Stimulated activated CD8-positive, alpha-beta memory T cell treated with anti-CD3 and anti-CD28 coated beads, Interleukin-4, amount 100 ng/mL, for 1 hour (primary cell): ENCODE measurements at regions not wholly inside any gene's neighbourhood (a gene's known extent, or its start where the extent isn't known, plus 50 kb on each side); places are given as distances from the start of the nearest gene placed in this dataset.
"Not testable (repeated sequence)": the region's sequence is repeated elsewhere in the genome, so short reads cannot be mapped to it uniquely, and the experiment has no call there.

Experiments
- DNase-seq, 2 donors: peaks; one replicate each; pipeline ENCODE4 v3.0.0-alpha.2; 2020; ENCODE audit warnings: low read depth in 2 of 2, low spot score in 1 of 2

DNA sequence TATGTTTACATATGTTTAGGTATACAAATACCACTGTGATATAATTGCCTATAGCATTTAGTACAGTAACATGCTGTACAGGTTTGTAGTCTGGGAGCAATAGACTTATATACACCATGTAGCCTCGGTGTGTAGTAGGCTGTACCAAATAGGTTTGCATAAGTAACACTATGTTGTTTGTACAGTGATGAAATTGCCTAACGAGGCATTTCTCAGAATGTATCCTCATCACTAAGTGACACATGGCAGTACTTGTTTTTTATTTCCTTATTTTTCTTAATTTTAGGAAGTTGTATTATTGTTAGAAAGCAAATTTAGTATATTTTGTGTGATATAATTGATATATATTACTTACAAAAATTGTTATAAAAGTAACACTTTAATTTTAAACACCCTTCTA, 840.9 kb downstream of the LTN1 start:
- no peak for DNase-seq

DNA sequence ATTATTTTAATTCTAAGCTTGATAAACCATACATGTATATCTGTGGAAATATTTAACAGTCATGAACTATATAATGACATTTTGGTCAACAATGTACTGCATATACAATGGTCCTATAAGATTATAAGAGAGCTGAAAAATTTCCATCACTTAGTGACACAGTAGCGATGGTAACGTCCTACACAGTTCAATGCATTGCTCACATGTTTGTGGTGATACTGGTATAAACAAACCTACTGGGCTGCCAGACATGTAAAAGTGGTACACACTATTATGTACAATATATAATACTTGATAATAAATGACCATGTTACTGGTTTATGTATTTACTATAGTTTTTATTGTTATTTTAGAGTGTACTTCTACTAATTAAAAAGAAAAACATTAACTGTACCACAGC, 841.9 kb downstream of the LTN1 start:
- DNase-seq = no peak

DNA sequence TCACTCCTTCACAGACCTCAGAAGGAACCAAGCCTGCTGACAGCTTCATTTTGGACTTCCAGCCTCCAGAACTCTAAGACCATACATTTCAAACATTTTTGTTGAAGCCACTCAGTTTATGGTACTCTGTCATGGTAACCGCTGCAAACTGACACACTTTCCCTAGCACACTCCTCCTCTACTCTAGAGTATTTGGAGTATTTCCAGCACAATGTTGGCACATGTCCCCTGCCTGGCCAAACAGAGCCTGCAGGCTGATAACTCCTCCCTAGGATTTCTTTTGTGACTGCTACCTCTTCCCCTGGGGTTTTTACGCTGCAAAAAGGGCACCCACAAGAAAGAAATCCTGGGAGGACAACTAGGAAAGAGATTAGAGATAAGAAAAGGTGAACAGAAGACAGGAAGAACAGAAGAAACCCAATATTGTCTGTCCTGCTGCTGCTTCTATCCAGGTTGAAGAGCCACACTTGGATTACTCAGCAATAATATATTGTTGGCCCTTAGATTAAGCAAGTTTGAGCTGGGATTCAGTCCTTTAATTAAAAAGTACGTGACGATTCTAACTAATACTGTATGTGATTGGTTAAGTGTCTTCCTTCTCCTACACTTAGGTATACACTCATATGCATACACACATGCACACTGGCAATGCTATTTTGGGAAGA, 844.1 kb downstream of the LTN1 start:
- no peak for DNase-seq

DNA sequence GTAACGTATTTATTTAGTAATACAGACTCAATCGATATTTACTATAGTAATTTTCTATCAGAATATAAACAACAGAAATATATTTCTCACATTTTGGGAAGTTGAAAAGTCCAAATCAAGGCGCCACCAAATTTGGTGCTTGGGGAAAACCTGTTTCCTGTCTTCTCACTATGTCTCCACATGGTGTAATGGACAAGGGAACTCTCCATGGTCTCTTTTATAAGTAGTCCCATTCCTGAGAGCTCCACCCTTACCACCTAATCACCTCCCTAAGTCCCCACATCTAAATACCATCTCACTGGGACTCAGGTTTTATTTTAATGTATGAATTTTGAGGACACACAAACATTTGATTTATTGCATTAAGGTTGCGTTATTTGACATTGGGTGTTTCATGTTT, 848.0 kb downstream of the LTN1 start:
- no peak for DNase-seq

DNA sequence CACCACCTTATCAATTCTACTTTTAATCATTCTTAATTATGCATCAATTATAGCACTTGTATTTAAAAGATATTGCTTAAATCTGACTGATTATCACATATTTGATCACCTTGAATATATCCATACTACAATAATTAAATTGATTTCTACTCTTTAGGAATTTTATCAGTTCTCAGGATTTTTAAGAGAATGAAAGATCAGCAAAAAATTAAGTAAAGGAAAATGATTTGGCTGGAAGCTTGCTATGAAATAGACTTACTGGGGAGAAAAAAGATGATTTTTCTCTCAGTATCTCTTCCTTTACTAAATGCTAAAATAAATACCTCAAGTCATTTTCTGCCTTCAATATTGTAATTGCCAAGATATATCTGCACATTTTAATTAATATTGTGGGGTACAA, 848.6 kb downstream of the LTN1 start:
- no peak for DNase-seq

DNA sequence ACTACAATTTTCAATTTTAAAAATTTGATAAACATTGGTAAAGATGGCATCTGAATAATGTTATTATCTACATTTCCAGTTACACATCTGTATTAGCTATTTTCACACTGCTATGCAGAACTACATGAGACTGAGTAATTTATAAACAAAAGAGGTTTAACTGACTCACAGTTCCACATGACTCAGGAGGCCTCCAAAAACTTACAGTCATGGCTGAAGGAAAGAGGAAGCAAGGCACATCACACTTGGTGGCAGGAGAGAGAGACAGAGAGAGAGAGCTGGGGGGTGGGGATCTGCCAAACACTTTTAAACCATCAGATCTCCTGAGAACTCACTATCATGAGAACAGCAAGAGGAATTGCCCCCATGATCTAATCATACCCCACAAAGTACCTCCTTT, 850.0 kb downstream of the LTN1 start:
- DNase-seq = no peak

DNA sequence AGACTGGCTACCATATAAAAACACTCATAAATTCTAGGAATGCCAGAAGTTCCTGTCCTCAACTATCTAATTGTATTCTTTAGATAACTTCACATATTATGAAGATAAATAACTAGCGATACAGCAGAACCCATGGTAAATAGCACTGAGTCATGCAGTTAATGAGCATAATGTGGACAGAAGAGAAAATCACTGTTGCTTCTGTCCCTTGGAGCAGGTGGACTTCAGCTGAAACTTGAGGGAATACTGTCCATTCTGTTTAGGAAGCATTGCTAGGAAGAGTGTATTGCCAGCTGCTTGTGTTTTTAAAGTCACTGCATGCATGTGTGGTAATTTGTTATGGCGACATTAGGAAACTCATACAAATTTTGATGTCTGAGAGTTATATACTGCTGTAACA, 854.4 kb downstream of the LTN1 start:
- no peak for DNase-seq

DNA sequence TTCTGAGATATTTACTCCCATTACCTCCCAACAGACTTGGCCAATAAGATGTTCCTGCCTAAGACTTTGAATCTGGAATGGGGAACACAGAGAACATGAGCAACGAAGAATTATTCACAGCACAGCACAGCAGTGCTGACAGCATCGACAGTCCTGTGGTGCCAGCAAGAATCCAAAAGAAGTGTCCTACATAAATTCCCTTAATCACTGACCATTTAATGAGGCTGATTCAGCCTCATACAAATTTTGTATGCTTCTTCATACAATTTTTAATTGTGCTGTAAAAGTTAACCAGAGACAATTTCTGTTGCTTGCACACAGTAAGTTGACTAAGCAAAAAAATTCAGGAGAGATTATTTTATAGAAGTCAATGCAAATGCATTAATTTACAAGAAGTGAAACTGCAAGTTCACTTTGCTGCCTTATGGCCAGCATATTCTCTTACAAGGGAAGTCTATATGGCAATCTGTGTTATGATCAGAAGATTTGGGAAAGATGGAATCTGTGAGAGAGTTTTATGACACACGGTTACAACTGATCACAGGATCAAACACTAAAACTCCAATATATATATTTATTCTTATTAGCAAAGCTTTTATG, 855.9 kb downstream of the LTN1 start:
- DNase-seq = no peak

DNA sequence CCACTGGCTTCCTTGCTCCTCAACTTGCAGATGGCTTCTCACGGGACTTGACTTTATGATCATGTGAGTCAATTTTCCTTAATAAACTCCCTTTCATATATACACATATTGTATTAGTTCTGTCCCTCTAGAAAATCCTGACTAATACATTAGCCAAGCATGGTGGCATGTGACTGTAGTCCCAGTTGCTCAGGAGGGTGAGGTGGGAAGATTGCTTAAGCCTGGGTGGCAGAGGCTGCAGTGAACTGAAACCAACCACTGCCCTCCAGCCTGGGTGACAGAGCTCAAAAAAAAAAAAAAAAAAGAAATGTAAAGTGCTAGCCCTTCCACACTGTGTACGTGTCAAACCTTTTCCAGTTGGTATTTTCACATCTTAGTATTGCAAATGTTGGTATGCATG, 857.0 kb downstream of the LTN1 start:
- DNase-seq = no peak

DNA sequence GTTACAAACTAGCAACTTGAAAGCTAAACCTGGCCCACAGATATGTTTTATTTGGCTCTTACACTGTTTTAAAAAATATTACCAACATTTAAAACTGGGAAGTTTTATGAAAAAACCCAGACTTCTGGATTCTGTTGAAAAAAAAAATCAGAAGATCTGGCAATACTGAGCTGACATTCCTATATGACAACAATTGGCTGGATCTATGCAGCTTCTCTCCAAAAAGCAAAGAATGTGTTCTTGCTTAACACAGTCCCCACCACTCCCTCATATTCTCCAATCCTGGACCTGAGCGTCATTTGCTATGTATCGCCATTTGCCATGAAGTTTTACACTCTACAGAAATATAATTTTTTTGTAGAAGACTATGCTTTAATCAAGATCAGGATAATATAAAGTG, 859.6 kb downstream of the LTN1 start:
- DNase-seq = no peak

DNA sequence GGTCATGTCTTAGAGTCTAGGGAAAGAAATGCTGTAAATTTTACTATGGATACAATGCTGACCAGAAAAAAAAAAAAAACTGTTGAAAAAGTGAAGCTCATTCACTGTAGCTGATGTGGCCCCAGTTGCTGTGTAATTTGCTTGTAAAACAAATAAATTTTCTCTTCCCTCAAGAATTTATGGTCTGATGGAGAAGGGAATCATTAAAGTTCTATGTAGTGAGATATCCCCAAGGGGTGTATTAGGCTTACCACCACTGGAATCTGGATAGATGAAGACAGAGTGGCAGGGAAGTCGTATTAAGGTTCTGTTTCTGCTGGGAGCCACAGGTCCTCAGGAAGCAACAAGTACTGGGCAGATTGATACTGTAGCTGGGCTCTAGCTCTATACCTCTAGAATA, 860.0 kb downstream of the LTN1 start:
- DNase-seq = no peak

DNA sequence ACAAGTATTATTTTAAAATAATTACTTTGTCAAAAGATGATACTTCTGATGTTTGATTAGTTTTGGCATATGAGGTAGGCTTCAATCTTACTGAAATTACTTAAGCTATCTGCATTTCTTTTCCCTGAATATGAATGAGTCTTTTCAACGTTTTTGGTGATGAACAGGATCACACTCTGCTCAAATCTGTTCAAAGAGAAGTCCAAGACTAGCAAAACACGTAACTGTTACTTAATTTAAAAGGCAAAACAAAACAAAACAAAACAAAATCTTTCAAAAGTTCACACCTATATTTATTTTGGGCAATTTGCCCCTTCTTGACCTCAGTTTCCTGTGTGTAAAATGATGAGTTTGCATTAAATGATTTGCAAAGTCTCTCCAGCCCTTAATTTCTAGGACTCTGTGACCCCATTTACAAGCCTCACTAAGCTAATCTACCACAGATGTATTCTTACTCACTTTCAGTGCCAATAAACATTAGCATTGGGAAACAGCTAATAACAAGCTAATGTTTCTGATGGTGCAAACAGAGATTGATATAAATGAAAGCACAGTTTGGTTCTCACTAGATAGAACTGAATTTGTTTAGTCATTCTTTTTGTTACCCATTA, 865.4 kb downstream of the LTN1 start:
- DNase-seq = no peak

DNA sequence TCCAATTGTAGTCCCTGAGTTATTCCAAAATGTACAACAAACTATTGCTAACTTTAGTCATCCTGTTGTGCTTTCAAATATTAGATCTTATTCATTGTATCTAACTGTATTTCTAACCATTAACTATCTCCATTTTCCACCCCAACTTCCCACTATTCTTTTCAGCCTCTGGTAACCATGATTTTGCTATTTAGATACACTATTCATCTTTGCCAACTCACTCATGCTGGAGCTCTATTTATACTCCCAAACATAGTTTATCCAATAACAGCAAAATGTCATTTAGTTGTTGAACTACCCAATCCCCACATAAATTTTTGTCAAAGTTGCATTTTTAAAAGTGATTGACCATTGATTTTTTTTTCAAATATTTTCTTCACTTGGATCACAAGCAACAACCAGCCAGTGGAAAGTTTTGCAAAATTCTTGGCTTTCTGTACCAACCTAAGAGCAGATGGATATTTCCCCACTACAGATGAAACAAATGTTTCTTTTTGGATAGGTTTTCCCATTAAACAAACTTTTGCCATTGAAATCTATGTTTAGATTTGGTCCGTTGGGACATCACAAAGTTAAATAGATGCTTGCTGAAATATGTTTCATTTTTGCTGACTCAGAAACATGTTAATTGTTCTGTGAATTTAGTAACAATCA, 866.0 kb downstream of the LTN1 start:
- DNase-seq = no peak

DNA sequence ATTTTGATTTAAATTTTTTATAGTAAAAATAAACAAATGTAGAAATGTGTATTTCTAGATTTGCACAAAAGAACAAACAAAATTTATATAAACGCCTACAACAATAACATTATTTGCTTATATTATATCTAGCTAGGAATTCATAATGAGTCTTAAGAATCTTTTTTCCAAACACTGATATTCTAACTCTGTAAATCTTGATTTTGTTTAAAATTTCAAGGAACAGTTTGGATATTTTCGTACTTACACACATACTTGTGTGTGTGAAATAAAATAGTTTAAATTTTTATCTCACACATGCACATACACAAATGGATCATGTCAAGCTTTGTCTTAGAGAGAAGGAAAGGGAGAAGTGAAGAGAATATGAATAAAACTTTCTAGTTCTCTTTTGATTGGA, 868.1 kb downstream of the LTN1 start:
- no peak for DNase-seq

DNA sequence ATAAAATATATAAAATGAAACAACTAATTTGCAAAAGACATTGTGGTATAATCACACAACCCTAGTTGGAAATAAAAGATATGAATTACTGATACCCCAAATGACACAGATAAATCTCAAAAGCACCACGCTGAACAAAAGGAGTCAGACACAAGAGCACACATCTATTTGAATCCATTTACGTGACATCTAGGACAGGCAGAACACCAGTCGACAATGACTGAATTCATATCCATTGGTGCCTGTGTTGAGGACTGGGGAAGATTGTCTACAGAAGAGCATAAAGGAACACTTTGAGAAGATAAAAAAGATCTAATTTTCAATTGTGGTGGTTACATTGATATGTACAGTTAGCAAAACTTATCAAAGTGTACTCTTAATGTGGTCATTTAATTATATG, 874.1 kb downstream of the LTN1 start:
- no peak for DNase-seq

DNA sequence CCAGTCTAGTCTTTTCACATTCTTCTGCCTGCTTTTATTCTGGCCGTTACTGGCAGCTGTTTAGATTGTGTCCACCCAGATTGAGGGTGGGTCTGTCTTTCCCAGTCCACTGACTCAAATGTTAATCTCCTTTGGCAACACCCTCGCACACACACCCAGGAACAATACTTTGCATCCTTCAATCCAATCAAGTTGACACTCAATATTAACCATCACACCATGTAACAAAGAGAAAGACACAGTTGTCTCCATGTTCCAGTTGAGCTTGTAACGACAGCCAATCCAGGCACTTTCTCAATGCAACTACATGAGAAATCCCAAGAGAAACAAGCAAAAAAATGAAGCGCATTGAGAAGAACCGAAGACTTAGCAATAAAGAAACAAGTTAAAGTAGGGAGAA, 877.7 kb downstream of the LTN1 start:
- not testable (repeated sequence) for DNase-seq

DNA sequence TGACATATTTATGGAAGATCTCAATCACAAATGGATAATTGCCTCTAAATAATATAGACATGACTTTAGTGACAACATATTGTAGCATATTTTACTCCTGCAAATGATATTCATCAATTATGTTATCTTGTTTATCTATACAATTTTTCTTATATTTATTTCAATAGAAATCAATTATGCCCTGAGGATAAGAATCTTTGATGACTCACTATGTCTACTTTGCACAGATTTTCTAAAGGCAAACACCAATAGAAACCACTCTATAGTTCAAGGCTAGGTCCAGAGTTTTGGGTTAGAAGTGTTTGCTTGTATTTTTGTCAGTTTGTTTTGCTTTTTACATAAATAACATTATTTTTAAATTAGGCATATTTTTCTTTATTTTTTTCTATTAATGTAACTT, 879.0 kb downstream of the LTN1 start:
- no peak for DNase-seq

DNA sequence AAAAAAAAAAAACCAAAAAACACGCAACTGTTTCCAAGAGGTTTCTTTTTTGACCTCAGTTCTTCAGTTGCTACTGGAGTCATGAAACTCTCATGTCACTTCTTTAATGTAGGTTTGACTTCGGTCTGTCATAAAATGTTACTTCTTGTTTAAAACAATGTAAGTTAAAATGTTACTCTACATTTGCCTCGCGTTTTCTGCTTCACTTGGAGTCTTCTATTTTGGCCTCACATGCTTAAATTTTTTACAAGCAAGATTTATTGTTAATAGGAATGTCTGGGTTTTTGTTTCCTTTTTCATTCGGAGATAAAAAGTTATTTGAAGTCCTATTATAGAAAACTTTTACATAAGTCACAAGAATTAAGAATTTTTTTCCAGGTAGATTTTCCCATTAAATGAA, 880.2 kb downstream of the LTN1 start:
- no peak for DNase-seq

DNA sequence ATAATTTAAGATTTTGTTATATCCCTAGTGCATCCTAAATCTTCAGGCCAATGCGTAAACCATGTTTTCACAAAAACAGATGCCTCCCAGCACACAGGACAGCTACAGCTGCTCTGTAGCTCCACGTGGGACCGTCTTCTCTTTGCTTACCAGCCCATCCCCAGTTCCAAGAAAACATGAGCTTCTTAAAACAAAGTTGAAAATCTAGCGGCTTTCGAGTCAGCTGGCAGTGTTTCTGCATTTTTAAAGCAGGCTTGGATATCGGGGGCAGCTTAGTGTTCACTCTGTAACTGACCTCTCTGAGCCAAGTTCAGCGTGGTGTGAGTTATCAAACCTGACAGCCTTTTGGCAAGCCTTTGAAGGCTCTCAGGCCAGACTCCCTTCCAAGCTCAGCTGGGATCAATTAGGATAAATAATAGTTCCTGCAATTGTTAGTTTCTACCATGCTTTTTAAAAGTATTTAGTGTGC, 881.5 kb downstream of the LTN1 start:
- no peak for DNase-seq

DNA sequence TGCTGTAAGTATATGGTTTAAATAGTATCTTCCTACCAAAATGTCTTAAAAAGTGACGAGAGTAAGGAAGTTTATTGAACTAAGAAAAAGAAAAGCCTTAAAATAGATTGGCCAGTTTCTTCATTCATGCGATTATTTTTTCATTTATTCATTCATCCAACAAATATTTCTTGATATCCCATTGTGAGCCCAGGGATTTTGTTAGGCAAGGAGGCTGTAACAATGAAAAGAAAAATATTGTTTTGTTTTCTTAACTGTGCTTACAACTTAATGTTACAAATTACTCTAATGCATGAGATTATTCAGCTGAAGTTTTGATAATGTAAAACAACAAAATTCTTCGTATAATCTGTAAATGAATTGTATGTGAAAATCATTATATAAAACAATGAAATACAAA, 882.0 kb downstream of the LTN1 start:
- no peak for DNase-seq

DNA sequence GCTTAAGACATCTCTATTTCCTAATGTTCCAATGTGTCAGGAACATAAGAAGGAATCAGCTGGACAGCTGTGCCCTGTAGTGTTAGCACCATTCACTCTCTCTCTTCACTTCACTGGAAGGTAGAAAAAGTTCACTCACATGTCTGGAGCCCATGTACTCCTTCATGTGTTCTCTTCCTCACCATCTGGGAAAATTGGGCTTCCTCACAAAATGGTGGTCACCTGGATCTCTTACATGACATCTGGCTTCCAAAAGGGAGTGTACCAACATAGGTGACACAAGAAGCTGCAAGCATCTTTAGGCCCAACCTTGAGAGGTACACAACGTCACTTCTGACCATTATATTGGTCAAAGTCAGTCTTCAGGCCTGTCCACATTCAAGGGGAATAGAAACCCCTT, 882.6 kb downstream of the LTN1 start:
- DNase-seq = no peak

DNA sequence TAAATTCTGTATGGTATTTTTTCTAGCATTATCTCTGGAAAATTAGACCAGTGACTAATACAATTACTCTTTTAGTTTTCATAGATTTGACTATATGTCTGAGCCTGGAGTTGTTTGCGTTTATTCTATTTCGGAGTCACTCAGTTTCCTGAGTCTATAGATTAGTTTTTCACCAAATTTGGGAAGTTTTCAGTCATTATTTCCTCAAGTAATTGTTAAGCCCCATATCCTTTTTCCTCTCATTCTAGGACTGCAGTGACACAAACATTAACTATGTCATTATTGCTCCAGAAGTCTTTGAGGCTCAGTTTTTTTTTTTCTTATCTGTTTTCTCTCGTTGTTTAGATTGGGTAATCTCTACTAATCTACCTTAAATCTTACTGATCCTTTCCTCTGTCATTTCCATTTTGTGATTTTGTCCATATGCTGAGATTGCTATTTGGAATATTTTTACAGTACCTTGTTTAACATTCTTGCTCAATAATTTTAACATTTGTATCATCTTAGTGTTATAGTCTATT, 886.2 kb downstream of the LTN1 start:
- DNase-seq = no peak
